Coronary artery (tissue), 2 donors: ENCODE measurements at regions not wholly inside any gene's neighbourhood (a gene's known extent, or its start where the extent isn't known, plus 50 kb on each side); places are given as distances from the start of the nearest gene placed in this dataset.

Experiments
- DNase-seq: peaks from one replicate; pipeline ENCODE4 v3.0.0-alpha.2; 2017; ENCODE audit warnings: low spot score
- H3K27ac ChIP-seq, 2 donors: fragments of 200-600 bp; sonication (generic); one replicate each; pipeline ENCODE4 v1.5.1; 2016 to 2019
- H3K4me3 ChIP-seq: fragments of 200-600 bp; sonication (generic); 2 replicates; pipeline ENCODE4 v1.5.1; 2016; ENCODE audit warnings: mild to moderate bottlenecking, moderate library complexity
- CTCF ChIP-seq: fragments of 200-600 bp; sonication (generic); IDR thresholded peaks from one replicate; pipeline ENCODE4 v1.5.1; 2019; ENCODE audit warnings: antibody characterized with exemption

GRCh38 chr9:16192403-16193017 is 639.7 kb downstream of the CCDC171 start:
- no peak for DNase-seq
- no peak for TF ChIP-seq CTCF
- peak overlapping the region in 1 of 2 donors; percentile 28 for H3K27ac ChIP-seq
- peak overlapping the region; percentile 53 for H3K4me3 ChIP-seq

GRCh38 chr9:16193066-16193465 is 640.2 kb downstream of the CCDC171 start:
- Histone ChIP-seq H3K27ac (no peak overlapping the region), H3K4me3 (no peak overlapping the region)
- TF ChIP-seq CTCF, result no peak
- no peak for DNase-seq

GRCh38 chr9:16196206-16196605 is 643.4 kb downstream of the CCDC171 start:
- Histone ChIP-seq H3K4me3 (no peak overlapping the region), H3K27ac (peak overlapping the region in 1 of 2 donors; percentile 5)
- no peak for TF ChIP-seq CTCF
- DNase-seq, result no peak

- Histone ChIP-seq H3K27ac (no peak overlapping the region), H3K4me3 (peak overlapping the region; percentile 11)
- no peak for DNase-seq
- TF ChIP-seq CTCF, result no peak
These were observed 644.9 kb downstream of the CCDC171 start for GRCh38 chr9:16197578-16198370.

GRCh38 chr9:16198996-16199395 is 646.2 kb downstream of the CCDC171 start:
- no peak for TF ChIP-seq CTCF
- no peak overlapping the region for H3K27ac ChIP-seq
- no peak for DNase-seq

GRCh38 chr9:16202221-16202620 is 649.4 kb downstream of the CCDC171 start:
- Histone ChIP-seq H3K27ac (no peak overlapping the region), H3K4me3 (no peak overlapping the region)
- DNase-seq, result no peak
- no peak for TF ChIP-seq CTCF

More at GRCh38 chr9:16198996-16199395, 646.2 kb downstream of the CCDC171 start:
- no peak overlapping the region for H3K4me3 ChIP-seq
